Left ventricle myocardium inferior (tissue), 1 donor: ENCODE measurements at regions not wholly inside any gene's neighbourhood (a gene's known extent, or its start where the extent isn't known, plus 50 kb on each side); places are given as distances from the start of the nearest gene placed in this dataset.

ENCODE experiments used
- DNase-seq: peaks from one replicate; pipeline ENCODE4 v3.0.0-alpha.2; 2020
- H3K27ac ChIP-seq: fragments of 200-600 bp; replicated peaks from 2 replicates; pipeline ENCODE4 v1.8.0; 2021
- H3K27me3 ChIP-seq: fragments of 200-600 bp; 2 replicates; pipeline ENCODE4 v1.8.0; 2021; ENCODE audit warnings: low read depth
- H3K36me3 ChIP-seq: fragments of 200-600 bp; 2 replicates; pipeline ENCODE4 v1.8.0; 2021
- H3K4me1 ChIP-seq: fragments of 200-600 bp; 2 replicates; pipeline ENCODE4 v1.8.0; 2021
- H3K4me3 ChIP-seq: fragments of 200-600 bp; 2 replicates; pipeline ENCODE4 v1.8.0; 2021; ENCODE audit warnings: mild to moderate bottlenecking, moderate library complexity
- H3K9me3 ChIP-seq: fragments of 200-600 bp; replicated peaks from 2 replicates; pipeline ENCODE4 v1.8.0; 2021
- intact Hi-C: fragments of 100-400 bp; cut with micrococcal nuclease; formaldehyde crosslinking; loops from one replicate; pipeline ENCODE4 v1.11.0; 2022
- TF ChIP-seq, protein P1 (sequence below): fragments of 200-600 bp; IDR thresholded peaks from 2 replicates; pipeline ENCODE4 v1.8.0; 2021; ENCODE audit warnings: antibody characterized with exemption, mild to moderate bottlenecking, borderline replicate concordance
- donor health status: DM: no; HTN: yes; CAD: no; lungs with severe emphysema.

DNA sequence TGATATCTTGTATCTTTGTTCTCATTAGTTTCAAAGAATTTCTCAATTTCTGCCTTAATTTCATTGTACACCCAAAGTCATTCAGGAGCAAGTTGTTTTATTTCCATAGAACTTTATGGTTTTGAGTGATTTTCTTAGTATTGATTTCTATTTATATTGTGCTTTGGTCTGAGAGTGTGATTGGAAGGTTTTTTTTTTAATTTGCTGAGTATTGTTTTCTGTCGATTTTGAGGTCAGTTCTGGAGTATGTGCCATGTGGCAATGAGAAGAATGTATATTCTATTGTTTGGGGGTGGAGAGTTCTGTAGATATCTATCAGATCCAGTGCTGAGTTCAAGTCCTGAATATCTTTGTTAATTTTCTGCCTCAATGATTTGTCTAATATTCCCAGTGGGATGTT is 138.4 kb downstream of the MOBP start:
- Histone ChIP-seq H3K4me1 (no peaks in the 10 kb centered on the region), H3K27me3 (peaks cover 37% of the 10 kb centered on the region), H3K4me3 (no peak overlapping the region), H3K9me3 (peaks cover 5% of the 10 kb centered on the region), H3K36me3 (no peaks in the 10 kb centered on the region), H3K27ac (no peak overlapping the region)
- intact Hi-C loops: no loop called here
- DNase-seq: no peak
- TF ChIP-seq, protein P1, sequence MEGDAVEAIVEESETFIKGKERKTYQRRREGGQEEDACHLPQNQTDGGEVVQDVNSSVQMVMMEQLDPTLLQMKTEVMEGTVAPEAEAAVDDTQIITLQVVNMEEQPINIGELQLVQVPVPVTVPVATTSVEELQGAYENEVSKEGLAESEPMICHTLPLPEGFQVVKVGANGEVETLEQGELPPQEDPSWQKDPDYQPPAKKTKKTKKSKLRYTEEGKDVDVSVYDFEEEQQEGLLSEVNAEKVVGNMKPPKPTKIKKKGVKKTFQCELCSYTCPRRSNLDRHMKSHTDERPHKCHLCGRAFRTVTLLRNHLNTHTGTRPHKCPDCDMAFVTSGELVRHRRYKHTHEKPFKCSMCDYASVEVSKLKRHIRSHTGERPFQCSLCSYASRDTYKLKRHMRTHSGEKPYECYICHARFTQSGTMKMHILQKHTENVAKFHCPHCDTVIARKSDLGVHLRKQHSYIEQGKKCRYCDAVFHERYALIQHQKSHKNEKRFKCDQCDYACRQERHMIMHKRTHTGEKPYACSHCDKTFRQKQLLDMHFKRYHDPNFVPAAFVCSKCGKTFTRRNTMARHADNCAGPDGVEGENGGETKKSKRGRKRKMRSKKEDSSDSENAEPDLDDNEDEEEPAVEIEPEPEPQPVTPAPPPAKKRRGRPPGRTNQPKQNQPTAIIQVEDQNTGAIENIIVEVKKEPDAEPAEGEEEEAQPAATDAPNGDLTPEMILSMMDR: no peak

DNA sequence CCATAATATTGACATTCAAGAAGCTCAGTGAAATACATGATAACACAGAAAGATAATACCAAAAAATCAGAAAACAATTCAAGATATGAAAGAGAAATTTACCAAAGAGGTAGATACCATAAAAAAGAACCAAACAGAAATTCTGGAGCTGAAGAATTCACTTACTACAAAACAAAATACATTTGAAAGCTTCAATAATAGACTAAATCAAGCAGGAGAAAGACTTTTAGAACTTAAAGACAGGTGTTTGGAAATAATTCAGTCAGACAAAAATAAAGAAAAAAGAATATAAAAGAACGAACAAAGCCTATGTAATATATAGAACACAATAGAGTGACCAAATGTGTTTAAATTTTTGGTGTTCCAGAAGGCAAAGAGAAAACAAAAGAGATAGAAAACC is 158.7 kb downstream of the MOBP start:
- Histone ChIP-seq H3K4me1 (no peaks in the 10 kb centered on the region), H3K27ac (no peak overlapping the region), H3K27me3 (peaks cover 9% of the 10 kb centered on the region), H3K36me3 (no peaks in the 10 kb centered on the region), H3K4me3 (no peak overlapping the region), H3K9me3 (peaks cover 28% of the 10 kb centered on the region)
- DNase-seq: no peak
- TF ChIP-seq, protein P1: no peak
- intact Hi-C loops: no loop called here

DNA sequence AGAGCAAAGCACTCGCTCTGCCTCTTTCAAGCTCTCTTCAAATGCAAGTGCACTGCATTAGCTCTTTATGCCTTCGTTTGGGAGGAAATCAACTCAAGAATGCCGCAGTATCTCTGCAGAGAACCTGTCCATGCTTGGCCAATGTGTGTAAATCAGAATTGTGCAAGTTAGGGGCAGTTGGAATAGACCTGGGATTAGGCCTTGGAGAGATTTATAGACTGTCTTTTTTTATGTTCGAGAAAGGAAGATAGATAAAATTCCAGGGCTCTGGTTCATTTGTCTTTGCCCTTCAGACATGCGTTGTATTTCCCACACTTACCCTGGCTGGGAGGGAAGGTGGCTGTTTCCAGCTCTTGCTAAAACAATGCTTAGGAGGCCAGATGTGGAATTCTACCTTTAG is 163.7 kb downstream of the MOBP start:
- H3K4me3 ChIP-seq: no peak overlapping the region
- H3K36me3 ChIP-seq: no peaks in the 10 kb centered on the region
- H3K27ac ChIP-seq: no peak overlapping the region
- peaks cover 17% of the 10 kb centered on the region for H3K27me3 ChIP-seq
- no peaks in the 10 kb centered on the region for H3K4me1 ChIP-seq
- peaks cover 18% of the 10 kb centered on the region for H3K9me3 ChIP-seq
- DNase-seq: no peak
- TF ChIP-seq, protein P1: no peak
- intact Hi-C loops: no loop called here

DNA sequence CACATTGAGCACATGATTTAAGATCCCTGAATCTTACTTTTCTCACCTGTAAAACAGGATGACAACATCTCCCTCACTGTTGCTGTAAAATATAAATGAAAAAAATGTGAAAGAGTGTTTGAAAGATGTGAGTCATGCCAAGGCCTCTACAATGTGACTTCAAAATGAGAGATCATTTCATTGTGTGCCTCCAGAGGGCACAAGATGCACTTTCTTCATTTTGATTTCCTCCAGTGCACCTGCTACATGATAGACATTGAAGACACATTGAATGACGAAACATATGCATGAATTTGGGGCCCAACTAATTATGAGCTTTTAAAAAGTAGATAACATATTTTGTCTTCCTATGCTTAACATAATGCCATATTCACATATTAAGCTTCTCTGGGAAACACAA is 170.3 kb downstream of the MOBP start:
- TF ChIP-seq, protein P1: no peak
- DNase-seq: no peak

DNA sequence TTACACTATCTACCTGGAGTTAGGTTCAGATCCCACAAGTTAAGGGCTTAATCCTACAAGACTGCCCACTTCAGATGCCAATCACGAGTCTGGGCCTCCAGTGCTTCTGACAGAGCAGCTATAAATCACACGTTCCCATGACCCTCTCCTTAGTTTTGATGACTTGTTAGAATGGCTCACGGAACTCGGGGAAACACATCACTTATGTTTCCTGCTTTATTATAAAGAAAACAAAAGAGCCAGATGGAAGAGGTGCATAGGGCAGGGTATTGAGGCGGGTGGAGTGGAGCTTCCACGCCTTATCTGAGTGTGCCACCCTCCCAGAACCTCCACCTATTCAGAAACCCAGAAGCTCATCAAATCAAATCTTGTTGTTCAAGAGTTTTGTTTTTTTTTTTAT is 170.8 kb downstream of the MOBP start:
- intact Hi-C loops: no loop called here
- TF ChIP-seq, protein P1: no peak
- no peaks in the 10 kb centered on the region for H3K4me1 ChIP-seq
- H3K27me3 ChIP-seq: peaks cover 20% of the 10 kb centered on the region
- H3K27ac ChIP-seq: no peak overlapping the region
- no peaks in the 10 kb centered on the region for H3K36me3 ChIP-seq
- H3K9me3 ChIP-seq: no peaks in the 10 kb centered on the region
- no peak for DNase-seq
- H3K4me3 ChIP-seq: no peak overlapping the region

More for the DNA sequence above, 170.3 kb downstream of the MOBP start:
- H3K27ac ChIP-seq: no peak overlapping the region
- H3K4me3 ChIP-seq: no peak overlapping the region
- no peaks in the 10 kb centered on the region for H3K4me1 ChIP-seq
- H3K36me3 ChIP-seq: no peaks in the 10 kb centered on the region
- intact Hi-C loops: no loop called here
- peaks cover 15% of the 10 kb centered on the region for H3K27me3 ChIP-seq
- H3K9me3 ChIP-seq: no peaks in the 10 kb centered on the region
